ENCODE measurements at regions not wholly inside any gene's neighbourhood (a gene's known extent, or its start where the extent isn't known, plus 50 kb on each side); places are given as distances from the start of the nearest gene placed in this dataset.
A peak's percentile ranks its signal among the peaks of the same experiment; 100 is the strongest.

GRCh38 chr20:50308513-50309279, 118.1 kb downstream of the CEBPB start:
- peak; percentile 98 for DNase-seq (ENCODE audit: low read depth)
- peak overlapping the region; percentile 18 for H3K4me3 ChIP-seq (ENCODE audit: control insufficient read depth, low read depth, low read length)
- peak; percentile 22 for TF ChIP-seq CTCF (IDR thresholded peaks at IDR 0.05; ENCODE audit: control insufficient read depth, insufficient read depth, low read depth, low read length, missing control alignments)

- no peak for TF ChIP-seq CTCF (IDR thresholded peaks at IDR 0.05; ENCODE audit: control insufficient read depth, insufficient read depth, low read depth, low read length, missing control alignments)
- peak overlapping the region; percentile 18; the same call in 1 of the 2 replicates for H3K4me3 ChIP-seq (ENCODE audit: control insufficient read depth, low read depth, low read length)
- no peak for DNase-seq (ENCODE audit: low read depth)
Measured at GRCh38 chr20:50309280-50309763, 118.7 kb downstream of the CEBPB start.

- DNase-seq (ENCODE audit: low read depth), result no peak
- no peak for TF ChIP-seq CTCF (IDR thresholded peaks at IDR 0.05; ENCODE audit: control insufficient read depth, insufficient read depth, low read depth, low read length, missing control alignments)
- H3K4me3 ChIP-seq (ENCODE audit: control insufficient read depth, low read depth, low read length), result no peak overlapping the region
Measured at GRCh38 chr20:50309764-50310672, 119.4 kb downstream of the CEBPB start.

GRCh38 chr20:50310673-50311051, 120.0 kb downstream of the CEBPB start:
- no peak for TF ChIP-seq CTCF (IDR thresholded peaks at IDR 0.05; ENCODE audit: control insufficient read depth, insufficient read depth, low read depth, low read length, missing control alignments)
- no peak overlapping the region for H3K4me3 ChIP-seq (ENCODE audit: control insufficient read depth, low read depth, low read length)
- no peak for DNase-seq (ENCODE audit: low read depth)

GRCh38 chr20:50311308-50312001, 120.8 kb downstream of the CEBPB start:
- no peak for TF ChIP-seq CTCF (IDR thresholded peaks at IDR 0.05; ENCODE audit: control insufficient read depth, insufficient read depth, low read depth, low read length, missing control alignments)
- DNase-seq (ENCODE audit: low read depth), result no peak
- no peak overlapping the region for H3K4me3 ChIP-seq (ENCODE audit: control insufficient read depth, low read depth, low read length)

GRCh38 chr20:50312002-50312681, 121.5 kb downstream of the CEBPB start:
- DNase-seq (ENCODE audit: low read depth), result no peak
- TF ChIP-seq CTCF (IDR thresholded peaks at IDR 0.05; ENCODE audit: control insufficient read depth, insufficient read depth, low read depth, low read length, missing control alignments), result no peak
- no peak overlapping the region for H3K4me3 ChIP-seq (ENCODE audit: control insufficient read depth, low read depth, low read length)
